ENCODE measurements at regions not wholly inside any gene's neighbourhood (a gene's known extent, or its start where the extent isn't known, plus 50 kb on each side); places are given as distances from the start of the nearest gene placed in this dataset.

GRCh38 chr10:128835361-128835760 is 631.7 kb upstream of the MGMT start:
- no peak overlapping the region for H3K4me3 ChIP-seq (ENCODE audit: low read depth, low read length)
- TF ChIP-seq, protein P1, sequence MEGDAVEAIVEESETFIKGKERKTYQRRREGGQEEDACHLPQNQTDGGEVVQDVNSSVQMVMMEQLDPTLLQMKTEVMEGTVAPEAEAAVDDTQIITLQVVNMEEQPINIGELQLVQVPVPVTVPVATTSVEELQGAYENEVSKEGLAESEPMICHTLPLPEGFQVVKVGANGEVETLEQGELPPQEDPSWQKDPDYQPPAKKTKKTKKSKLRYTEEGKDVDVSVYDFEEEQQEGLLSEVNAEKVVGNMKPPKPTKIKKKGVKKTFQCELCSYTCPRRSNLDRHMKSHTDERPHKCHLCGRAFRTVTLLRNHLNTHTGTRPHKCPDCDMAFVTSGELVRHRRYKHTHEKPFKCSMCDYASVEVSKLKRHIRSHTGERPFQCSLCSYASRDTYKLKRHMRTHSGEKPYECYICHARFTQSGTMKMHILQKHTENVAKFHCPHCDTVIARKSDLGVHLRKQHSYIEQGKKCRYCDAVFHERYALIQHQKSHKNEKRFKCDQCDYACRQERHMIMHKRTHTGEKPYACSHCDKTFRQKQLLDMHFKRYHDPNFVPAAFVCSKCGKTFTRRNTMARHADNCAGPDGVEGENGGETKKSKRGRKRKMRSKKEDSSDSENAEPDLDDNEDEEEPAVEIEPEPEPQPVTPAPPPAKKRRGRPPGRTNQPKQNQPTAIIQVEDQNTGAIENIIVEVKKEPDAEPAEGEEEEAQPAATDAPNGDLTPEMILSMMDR (IDR thresholded peaks at IDR 0.05; ENCODE audit: borderline replicate concordance, insufficient read depth, low read depth, low read length), result no peak

- H3K4me3 ChIP-seq (ENCODE audit: low read depth, low read length), result no peak overlapping the region
- TF ChIP-seq, protein P1 (IDR thresholded peaks at IDR 0.05; ENCODE audit: borderline replicate concordance, insufficient read depth, low read depth, low read length), result no peak
These were observed 629.6 kb upstream of the MGMT start for GRCh38 chr10:128837478-128837877.

DNA sequence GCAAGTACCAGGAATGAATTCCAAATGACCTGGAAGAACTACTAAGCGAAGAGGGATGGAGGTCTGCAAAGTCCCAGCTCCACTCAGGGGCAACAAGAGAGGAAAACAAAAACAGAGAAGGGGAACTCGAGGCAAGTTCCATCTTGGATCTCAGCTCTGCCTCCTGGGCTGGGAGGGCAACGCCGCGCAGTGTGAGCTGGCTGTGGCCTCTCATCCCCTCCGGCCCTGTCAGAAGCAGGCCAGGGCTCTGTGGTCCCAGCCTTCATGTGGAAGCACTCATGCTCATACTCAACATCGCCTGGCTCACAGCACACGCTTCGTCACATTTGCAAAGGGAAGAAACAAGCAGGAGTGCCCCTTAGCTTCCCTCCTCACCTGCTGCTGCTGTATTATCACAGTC is 627.9 kb upstream of the MGMT start:
- TF ChIP-seq, protein P1 (IDR thresholded peaks at IDR 0.05; ENCODE audit: borderline replicate concordance, insufficient read depth, low read depth, low read length), result no peak
- no peak overlapping the region for H3K4me3 ChIP-seq (ENCODE audit: low read depth, low read length)

DNA sequence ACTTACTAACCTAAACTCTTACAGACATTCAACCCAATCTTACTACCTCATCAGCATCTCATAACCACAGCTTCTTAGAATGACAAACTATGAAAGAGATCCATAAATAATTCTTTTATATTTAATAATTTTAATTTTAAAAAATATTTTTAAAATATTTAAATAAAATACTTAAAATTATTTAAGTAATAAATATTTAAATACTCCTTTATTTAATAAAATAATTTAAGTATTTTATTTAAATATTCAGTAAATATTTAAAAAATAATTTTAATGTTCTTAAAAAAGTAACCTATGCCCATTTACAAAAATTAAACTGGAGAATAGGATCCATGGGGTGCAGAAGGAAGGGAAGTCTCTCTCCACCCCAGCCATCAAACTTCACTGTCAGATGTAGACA is 627.3 kb upstream of the MGMT start:
- TF ChIP-seq, protein P1 (IDR thresholded peaks at IDR 0.05; ENCODE audit: borderline replicate concordance, insufficient read depth, low read depth, low read length), result no peak
- no peak overlapping the region for H3K4me3 ChIP-seq (ENCODE audit: low read depth, low read length)

DNA sequence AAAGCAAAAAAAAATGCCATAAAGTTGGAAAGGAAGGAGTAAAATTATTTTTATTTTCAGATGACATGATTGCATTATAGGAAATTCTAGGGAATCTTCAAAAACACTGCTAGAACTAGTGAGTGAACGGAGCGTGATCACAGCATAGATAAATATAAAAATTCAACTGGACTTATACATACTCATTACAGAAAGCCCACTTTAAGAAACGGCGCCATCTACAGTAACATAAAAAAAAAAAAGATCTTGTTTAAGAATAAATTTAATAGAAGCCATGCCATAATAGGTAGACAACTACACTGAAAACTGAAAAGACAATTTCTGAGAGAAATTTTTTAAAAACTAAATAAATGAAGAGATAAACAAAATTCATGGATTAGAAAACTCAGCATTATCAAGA is 623.1 kb upstream of the MGMT start:
- TF ChIP-seq, protein P1 (IDR thresholded peaks at IDR 0.05; ENCODE audit: borderline replicate concordance, insufficient read depth, low read depth, low read length), result no peak
- H3K4me3 ChIP-seq (ENCODE audit: low read depth, low read length), result no peak overlapping the region

GRCh38 chr10:128846927-128847326 is 620.1 kb upstream of the MGMT start:
- H3K4me3 ChIP-seq (ENCODE audit: low read depth, low read length), result no peak overlapping the region
- TF ChIP-seq, protein P1 (IDR thresholded peaks at IDR 0.05; ENCODE audit: borderline replicate concordance, insufficient read depth, low read depth, low read length), result no peak

- TF ChIP-seq, protein P1 (IDR thresholded peaks at IDR 0.05; ENCODE audit: borderline replicate concordance, insufficient read depth, low read depth, low read length), result no peak
These were observed 618.2 kb upstream of the MGMT start for GRCh38 chr10:128848810-128849209.

More at GRCh38 chr10:128848810-128849209, 618.2 kb upstream of the MGMT start:
- no peak overlapping the region for H3K4me3 ChIP-seq (ENCODE audit: low read depth, low read length)
